Right atrium auricular region (tissue), 2 donors: ENCODE measurements at regions not wholly inside any gene's neighbourhood (a gene's known extent, or its start where the extent isn't known, plus 50 kb on each side); places are given as distances from the start of the nearest gene placed in this dataset.

Experiments
- DNase-seq: peaks from one replicate; pipeline ENCODE4 v3.0.0-alpha.2; 2019; ENCODE audit warnings: low spot score
- H3K27ac ChIP-seq, 2 donors: fragments of 200-600 bp; sonication (generic); 1 replicate in 1 of 2; 2 replicates in 1 of 2; pipeline ENCODE4 v1.5.1; 2016 to 2019
- H3K27me3 ChIP-seq, 2 donors: fragments of 200-600 bp; sonication (generic); one replicate each; pipeline versions ENCODE4 v1.5.1 to v1.6.0; 2017 to 2019
- H3K36me3 ChIP-seq: fragments of 200-600 bp; sonication (generic); one replicate; pipeline ENCODE4 v1.5.1; 2016
- H3K4me1 ChIP-seq, 2 donors: fragments of 200-600 bp; sonication (generic); one replicate each; pipeline versions ENCODE4 v1.5.1 to v1.6.0; 2017 to 2019
- H3K4me3 ChIP-seq, 2 donors: fragments of 200-600 bp; sonication (generic); 1 replicate in 1 of 2; 2 replicates in 1 of 2; pipeline ENCODE4 v1.5.1; 2017 to 2019; ENCODE audit warnings: mild to moderate bottlenecking in 1 of 2, moderate library complexity in 1 of 2
- H3K9me3 ChIP-seq, 2 donors: fragments of 200-600 bp; sonication (generic); one replicate each; pipeline ENCODE4 v1.5.1; 2019
- CTCF ChIP-seq, 2 donors: fragments of 200-600 bp; sonication (generic); IDR thresholded peaks; one replicate each; pipeline ENCODE4 v1.5.1; 2019; ENCODE audit warnings: antibody characterized with exemption in 2 of 2

DNA sequence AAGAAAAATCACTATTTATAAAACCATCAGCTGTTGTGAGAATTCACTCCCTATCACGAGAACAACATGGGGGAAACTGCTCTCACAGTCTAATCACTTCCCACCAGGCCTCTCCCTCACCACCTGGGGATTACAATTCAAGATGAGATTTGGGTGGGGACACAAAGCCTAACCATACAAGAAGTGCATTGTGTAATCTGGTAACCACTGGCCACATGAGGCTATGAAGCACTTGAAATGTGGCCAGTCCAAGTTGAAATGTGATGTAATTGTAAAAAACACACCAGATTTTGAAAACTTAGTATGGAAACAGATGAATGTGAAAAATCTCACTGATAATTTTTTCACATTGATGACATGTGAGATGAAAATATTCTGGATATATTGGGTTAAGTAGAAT is 293.8 kb downstream of the TTLL7 start:
- Histone ChIP-seq H3K9me3 (no peaks in the 10 kb centered on the region), H3K4me1 (no peaks in the 10 kb centered on the region), H3K4me3 (no peak overlapping the region), H3K27ac (no peak overlapping the region), H3K36me3 (no peaks in the 10 kb centered on the region), H3K27me3 (no peaks in the 10 kb centered on the region)
- no peak for TF ChIP-seq CTCF (IDR thresholded peaks at IDR 0.05)
- no peak for DNase-seq

DNA sequence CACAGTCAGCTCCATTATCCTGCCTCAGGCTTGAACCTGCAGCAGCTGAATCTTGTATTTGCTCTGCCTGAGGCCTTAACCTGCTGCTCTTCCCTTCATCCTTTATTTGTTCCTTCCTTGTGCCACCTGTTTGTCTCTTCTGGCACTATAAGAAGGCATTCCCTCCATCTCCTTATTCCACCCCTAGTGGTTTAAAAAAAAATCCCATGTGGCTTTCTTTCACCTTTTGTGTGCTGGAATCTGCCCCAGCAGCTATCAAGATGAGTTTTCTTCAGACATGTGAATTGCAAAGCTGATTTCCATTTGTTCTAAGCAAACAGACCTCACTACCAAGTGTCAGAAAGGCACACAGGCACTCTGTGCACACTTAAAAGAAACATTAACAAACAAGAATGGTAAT is 294.6 kb downstream of the TTLL7 start:
- H3K27ac ChIP-seq, result no peak overlapping the region
- H3K27me3 ChIP-seq, result no peaks in the 10 kb centered on the region
- no peaks in the 10 kb centered on the region for H3K4me1 ChIP-seq
- no peak overlapping the region for H3K4me3 ChIP-seq
- DNase-seq, result no peak
- no peak for TF ChIP-seq CTCF (IDR thresholded peaks at IDR 0.05)
- no peaks in the 10 kb centered on the region for H3K36me3 ChIP-seq
- no peaks in the 10 kb centered on the region for H3K9me3 ChIP-seq

DNA sequence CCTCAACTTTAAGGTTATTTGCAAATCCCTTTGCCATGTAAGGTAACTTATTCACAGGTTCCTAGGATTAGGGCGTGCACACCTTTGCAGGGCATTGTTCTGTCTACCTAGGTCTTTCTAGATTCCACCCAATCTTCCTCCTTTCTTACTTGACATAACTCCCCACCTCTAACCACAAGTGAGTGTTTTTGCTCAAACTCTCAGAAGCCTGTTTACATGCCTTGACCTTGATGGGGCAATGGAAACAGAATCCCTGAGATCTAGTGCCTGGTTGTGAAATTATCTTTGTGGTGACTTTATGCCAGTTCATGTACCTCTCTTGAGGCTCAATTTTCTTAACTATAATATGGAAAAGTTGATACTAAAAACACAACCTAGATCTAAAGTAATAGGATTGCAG is 296.6 kb downstream of the TTLL7 start:
- H3K4me1 ChIP-seq, result no peaks in the 10 kb centered on the region
- H3K36me3 ChIP-seq, result no peaks in the 10 kb centered on the region
- no peaks in the 10 kb centered on the region for H3K9me3 ChIP-seq
- H3K4me3 ChIP-seq, result no peak overlapping the region
- H3K27ac ChIP-seq, result no peak overlapping the region
- no peak for TF ChIP-seq CTCF (IDR thresholded peaks at IDR 0.05)
- DNase-seq, result no peak
- no peaks in the 10 kb centered on the region for H3K27me3 ChIP-seq

DNA sequence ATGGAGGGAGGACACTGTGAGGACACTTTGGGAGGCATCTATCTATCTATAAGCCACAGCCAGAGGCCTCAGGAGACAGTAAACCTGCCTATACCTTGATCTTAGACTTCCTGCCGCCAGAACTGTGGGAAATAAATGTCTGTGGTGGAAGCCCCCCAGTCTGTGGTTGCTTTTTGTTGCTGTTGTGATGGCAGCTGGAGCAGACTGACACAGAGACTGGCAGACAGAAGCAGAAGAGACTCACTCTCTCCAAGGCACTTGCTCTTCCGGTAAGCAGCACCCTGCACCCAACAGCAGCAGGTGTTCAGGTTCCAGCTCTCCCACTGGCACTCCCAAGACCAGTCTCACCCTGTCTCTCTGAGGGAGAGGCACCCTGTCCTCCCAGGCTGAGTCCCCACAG is 297.6 kb downstream of the TTLL7 start:
- TF ChIP-seq CTCF (IDR thresholded peaks at IDR 0.05), result no peak
- H3K27me3 ChIP-seq, result no peaks in the 10 kb centered on the region
- no peaks in the 10 kb centered on the region for H3K9me3 ChIP-seq
- DNase-seq, result no peak
- H3K27ac ChIP-seq, result no peak overlapping the region
- no peak overlapping the region for H3K4me3 ChIP-seq
- no peaks in the 10 kb centered on the region for H3K4me1 ChIP-seq
- no peaks in the 10 kb centered on the region for H3K36me3 ChIP-seq

DNA sequence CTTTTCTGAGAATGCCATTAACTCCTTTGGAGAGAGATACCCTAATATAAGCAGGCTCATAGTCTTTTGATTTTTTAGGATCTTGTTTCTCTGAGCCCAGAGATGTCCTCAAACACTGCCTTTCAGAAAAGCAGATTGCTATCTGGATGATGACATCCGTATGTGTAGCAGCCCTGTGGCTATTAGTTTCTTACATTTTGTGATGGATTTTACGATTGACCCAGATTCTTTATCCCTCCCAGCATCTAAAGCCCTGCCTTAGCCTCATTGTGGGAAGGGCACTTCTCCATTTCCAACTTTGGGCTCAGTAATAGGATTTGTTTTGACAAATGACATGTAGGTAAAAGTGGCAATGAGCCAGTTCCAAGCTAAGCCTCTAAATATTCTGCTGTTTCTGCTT is 300.3 kb downstream of the TTLL7 start:
- Histone ChIP-seq H3K9me3 (no peaks in the 10 kb centered on the region), H3K4me3 (no peak overlapping the region), H3K27ac (no peak overlapping the region), H3K36me3 (no peaks in the 10 kb centered on the region), H3K27me3 (no peaks in the 10 kb centered on the region), H3K4me1 (peaks cover 0 to 7% of the 10 kb centered on the region in 2 donors)
- DNase-seq, result no peak
- TF ChIP-seq CTCF (IDR thresholded peaks at IDR 0.05), result no peak

- H3K4me1 ChIP-seq, result peaks cover 0 to 13% of the 10 kb centered on the region in 2 donors
- H3K4me3 ChIP-seq, result no peak overlapping the region
- no peak overlapping the region for H3K27ac ChIP-seq
- TF ChIP-seq CTCF (IDR thresholded peaks at IDR 0.05), result no peak
- no peaks in the 10 kb centered on the region for H3K9me3 ChIP-seq
- no peaks in the 10 kb centered on the region for H3K27me3 ChIP-seq
- no peak for DNase-seq
- no peaks in the 10 kb centered on the region for H3K36me3 ChIP-seq
Observed at GRCh38 chr1:83697961-83698360, 301.0 kb downstream of the TTLL7 start.
